ENCODE measurements at regions not wholly inside any gene's neighbourhood (a gene's known extent, or its start where the extent isn't known, plus 50 kb on each side); places are given as distances from the start of the nearest gene placed in this dataset.

GRCh38 chr12:125567581-125567980, 502.3 kb downstream of the AACS start:
- DNase-seq (ENCODE audit: extremely low spot score, unreplicated experiment) = no peak
- Mint-ChIP-seq H3K36me3 (ENCODE audit: unreplicated experiment) (no peaks in the 10 kb centered on the region), H3K27ac (ENCODE audit: unreplicated experiment) (no peak overlapping the region), H3K9me3 (ENCODE audit: unreplicated experiment) (peaks cover 30% of the 10 kb centered on the region), H3K27me3 (ENCODE audit: unreplicated experiment) (no peaks in the 10 kb centered on the region), H3K4me3 (ENCODE audit: unreplicated experiment) (no peak overlapping the region), H3K4me1 (ENCODE audit: unreplicated experiment) (no peaks in the 10 kb centered on the region)
- TF ChIP-seq CTCF (IDR thresholded peaks at IDR 0.05) = no peak

DNA sequence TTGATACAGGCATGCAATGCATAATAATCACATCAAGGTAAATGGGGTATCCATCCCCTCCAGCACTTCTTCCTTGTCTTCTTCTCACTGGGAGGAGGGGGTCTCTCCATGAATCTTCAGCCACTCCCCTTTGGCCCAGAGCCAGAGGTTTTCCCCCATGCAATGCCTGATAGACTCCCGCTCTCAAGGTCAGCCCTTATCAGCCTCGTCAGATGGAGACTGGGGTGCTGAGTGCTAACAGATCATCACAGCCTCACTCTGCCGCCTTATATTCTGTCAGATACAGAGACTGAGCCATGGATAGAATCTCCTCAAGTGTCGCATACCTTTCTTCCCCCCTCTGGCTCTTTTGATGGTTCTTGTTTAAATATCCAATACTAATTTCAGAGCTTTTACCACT, 503.1 kb downstream of the AACS start:
- Mint-ChIP-seq H3K9me3 (ENCODE audit: unreplicated experiment) (peaks cover 32% of the 10 kb centered on the region), H3K36me3 (ENCODE audit: unreplicated experiment) (no peaks in the 10 kb centered on the region), H3K4me1 (ENCODE audit: unreplicated experiment) (no peaks in the 10 kb centered on the region), H3K27ac (ENCODE audit: unreplicated experiment) (no peak overlapping the region), H3K4me3 (ENCODE audit: unreplicated experiment) (no peak overlapping the region), H3K27me3 (ENCODE audit: unreplicated experiment) (no peaks in the 10 kb centered on the region)
- DNase-seq (ENCODE audit: extremely low spot score, unreplicated experiment) = no peak
- no peak for TF ChIP-seq CTCF (IDR thresholded peaks at IDR 0.05)

GRCh38 chr12:125573271-125573670, 508.0 kb downstream of the AACS start:
- TF ChIP-seq CTCF (IDR thresholded peaks at IDR 0.05) = no peak
- Mint-ChIP-seq H3K27ac (ENCODE audit: unreplicated experiment) (no peak overlapping the region), H3K36me3 (ENCODE audit: unreplicated experiment) (no peaks in the 10 kb centered on the region), H3K27me3 (ENCODE audit: unreplicated experiment) (no peaks in the 10 kb centered on the region), H3K4me3 (ENCODE audit: unreplicated experiment) (no peak overlapping the region), H3K9me3 (ENCODE audit: unreplicated experiment) (peaks cover 19% of the 10 kb centered on the region), H3K4me1 (ENCODE audit: unreplicated experiment) (no peaks in the 10 kb centered on the region)
- no peak for DNase-seq (ENCODE audit: extremely low spot score, unreplicated experiment)

- H3K27me3 Mint-ChIP-seq (ENCODE audit: unreplicated experiment) = no peaks in the 10 kb centered on the region
- no peak for TF ChIP-seq CTCF (IDR thresholded peaks at IDR 0.05)
- H3K4me1 Mint-ChIP-seq (ENCODE audit: unreplicated experiment) = no peaks in the 10 kb centered on the region
- H3K4me3 Mint-ChIP-seq (ENCODE audit: unreplicated experiment) = no peak overlapping the region
- DNase-seq (ENCODE audit: extremely low spot score, unreplicated experiment) = no peak
- H3K36me3 Mint-ChIP-seq (ENCODE audit: unreplicated experiment) = no peaks in the 10 kb centered on the region
- H3K27ac Mint-ChIP-seq (ENCODE audit: unreplicated experiment) = no peak overlapping the region
- H3K9me3 Mint-ChIP-seq (ENCODE audit: unreplicated experiment) = peaks cover 40% of the 10 kb centered on the region
These were observed 512.1 kb downstream of the AACS start for GRCh38 chr12:125577334-125577733.

DNA sequence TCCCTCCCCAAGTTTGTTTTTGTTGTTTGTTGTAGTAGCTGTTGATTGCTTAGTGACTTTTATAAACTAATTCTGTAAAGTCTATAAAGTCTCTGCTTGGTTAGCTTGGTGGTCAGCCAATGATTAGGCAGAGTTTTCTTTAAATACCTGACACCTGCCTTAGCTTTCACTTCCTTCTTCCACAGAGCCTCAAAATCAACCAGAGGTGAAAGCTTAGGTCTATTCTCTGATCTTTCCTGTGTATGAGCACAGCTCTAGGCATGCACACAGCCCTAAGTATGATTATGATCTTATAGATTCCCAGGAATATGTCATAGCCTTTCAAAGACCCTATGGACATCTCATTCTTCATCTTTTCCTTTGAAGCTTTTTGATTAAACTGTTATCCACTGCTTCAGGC, 514.7 kb downstream of the AACS start:
- no peaks in the 10 kb centered on the region for H3K27me3 Mint-ChIP-seq (ENCODE audit: unreplicated experiment)

More for the DNA sequence above, 514.7 kb downstream of the AACS start:
- TF ChIP-seq CTCF (IDR thresholded peaks at IDR 0.05) = no peak
- no peak for DNase-seq (ENCODE audit: extremely low spot score, unreplicated experiment)
- Mint-ChIP-seq H3K9me3 (ENCODE audit: unreplicated experiment) (peaks cover 40% of the 10 kb centered on the region), H3K4me3 (ENCODE audit: unreplicated experiment) (no peak overlapping the region), H3K27ac (ENCODE audit: unreplicated experiment) (no peak overlapping the region), H3K4me1 (ENCODE audit: unreplicated experiment) (no peaks in the 10 kb centered on the region), H3K36me3 (ENCODE audit: unreplicated experiment) (no peaks in the 10 kb centered on the region)

All from osteocyte (in vitro differentiated cells).